ENCODE measurements at regions not wholly inside any gene's neighbourhood (a gene's known extent, or its start where the extent isn't known, plus 50 kb on each side); places are given as distances from the start of the nearest gene placed in this dataset.

DNA sequence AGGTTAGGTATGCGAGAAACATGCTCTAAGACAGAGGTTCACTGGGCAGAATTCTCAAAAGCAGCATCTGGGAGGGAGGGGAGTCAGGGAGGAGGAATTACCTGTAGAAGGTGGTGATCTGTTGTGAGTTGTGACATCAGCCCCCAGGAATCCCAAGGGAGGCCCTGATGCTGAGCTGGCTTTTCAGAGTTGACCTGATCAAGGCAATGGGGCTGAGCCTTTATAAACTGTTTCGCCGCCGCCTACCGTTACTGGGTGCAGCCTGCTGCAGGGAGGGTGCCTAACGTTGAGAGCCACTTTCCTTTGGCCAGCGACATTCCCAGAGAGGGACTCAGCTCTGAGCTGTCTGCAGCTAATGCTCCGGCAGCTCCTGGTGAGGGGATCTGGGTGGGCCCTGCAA is 257.9 kb upstream of the TMEM132C start:
- Histone ChIP-seq H3K79me2 (ENCODE audit: low read depth) (no peaks in the 10 kb centered on the region), H3K4me3 (no peak overlapping the region), H3K9me3 (ENCODE audit: insufficient read depth, low read depth) (no peaks in the 10 kb centered on the region), H2AFZ (no peak overlapping the region), H3F3A (ENCODE audit: insufficient read depth, low read depth) (no peaks in the 10 kb centered on the region), H4K20me1 (ENCODE audit: insufficient read depth) (no peaks in the 10 kb centered on the region), H3K9me2 (ENCODE audit: insufficient read depth) (no peaks in the 10 kb centered on the region), H3K27ac (no peak overlapping the region), H3K4me2 (no peak overlapping the region), H3K27me3 (ENCODE audit: insufficient read depth, low read depth) (peaks cover 27% of the 10 kb centered on the region; the same call in 1 of the 2 replicates), H3K4me1 (replicated peaks; ENCODE audit: insufficient read depth) (no peaks in the 10 kb centered on the region), H3K36me3 (ENCODE audit: low read depth) (no peaks in the 10 kb centered on the region)
- BruUV-seq (replicated peaks), result no TSS peak
- ChIA-PET CTCF (no interaction called here), POLR2A (ENCODE audit: unreplicated experiment) (no interaction called here)
- intact Hi-C loops (cut with micrococcal nuclease; ENCODE audit: unreplicated experiment), result no loop called here
- DNase-seq, result no peak
- TF ChIP-seq, protein P1, sequence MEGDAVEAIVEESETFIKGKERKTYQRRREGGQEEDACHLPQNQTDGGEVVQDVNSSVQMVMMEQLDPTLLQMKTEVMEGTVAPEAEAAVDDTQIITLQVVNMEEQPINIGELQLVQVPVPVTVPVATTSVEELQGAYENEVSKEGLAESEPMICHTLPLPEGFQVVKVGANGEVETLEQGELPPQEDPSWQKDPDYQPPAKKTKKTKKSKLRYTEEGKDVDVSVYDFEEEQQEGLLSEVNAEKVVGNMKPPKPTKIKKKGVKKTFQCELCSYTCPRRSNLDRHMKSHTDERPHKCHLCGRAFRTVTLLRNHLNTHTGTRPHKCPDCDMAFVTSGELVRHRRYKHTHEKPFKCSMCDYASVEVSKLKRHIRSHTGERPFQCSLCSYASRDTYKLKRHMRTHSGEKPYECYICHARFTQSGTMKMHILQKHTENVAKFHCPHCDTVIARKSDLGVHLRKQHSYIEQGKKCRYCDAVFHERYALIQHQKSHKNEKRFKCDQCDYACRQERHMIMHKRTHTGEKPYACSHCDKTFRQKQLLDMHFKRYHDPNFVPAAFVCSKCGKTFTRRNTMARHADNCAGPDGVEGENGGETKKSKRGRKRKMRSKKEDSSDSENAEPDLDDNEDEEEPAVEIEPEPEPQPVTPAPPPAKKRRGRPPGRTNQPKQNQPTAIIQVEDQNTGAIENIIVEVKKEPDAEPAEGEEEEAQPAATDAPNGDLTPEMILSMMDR (conservative IDR thresholded peaks at IDR 0.05), result no peak
- TF ChIP-seq EZH2 (IDR thresholded peaks at IDR 0.05; ENCODE audit: low read depth), result no peak

DNA sequence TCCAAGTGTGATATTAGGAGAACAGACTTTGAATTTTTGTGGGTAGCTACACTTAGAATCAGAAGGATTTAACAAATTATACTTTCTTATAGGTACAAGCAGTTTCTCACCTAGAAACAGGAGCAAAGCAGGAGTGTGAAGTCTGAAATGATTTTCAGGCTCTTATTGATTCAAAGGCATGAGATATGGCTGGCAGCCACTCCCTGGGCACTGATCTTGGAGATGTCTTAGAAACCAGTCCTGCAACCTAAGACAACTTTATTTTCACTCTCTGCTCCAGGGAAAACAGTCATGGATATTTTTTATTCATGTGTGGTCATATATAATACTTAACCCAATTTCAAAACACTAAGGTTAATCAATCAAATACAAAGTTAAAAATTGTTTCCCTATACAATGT is 254.9 kb upstream of the TMEM132C start:
- intact Hi-C loops (cut with micrococcal nuclease; ENCODE audit: unreplicated experiment), result no loop called here
- POLR2A ChIA-PET (ENCODE audit: unreplicated experiment), result no interaction called here
- Histone ChIP-seq H2AFZ (no peak overlapping the region), H3K4me1 (replicated peaks; ENCODE audit: insufficient read depth) (no peaks in the 10 kb centered on the region), H3K36me3 (ENCODE audit: low read depth) (no peaks in the 10 kb centered on the region), H3K27ac (no peak overlapping the region), H3K79me2 (ENCODE audit: low read depth) (no peaks in the 10 kb centered on the region), H4K20me1 (ENCODE audit: insufficient read depth) (no peaks in the 10 kb centered on the region), H3K9me3 (ENCODE audit: insufficient read depth, low read depth) (no peaks in the 10 kb centered on the region), H3K4me2 (no peak overlapping the region), H3K4me3 (no peak overlapping the region), H3K27me3 (ENCODE audit: insufficient read depth, low read depth) (peaks cover 4% of the 10 kb centered on the region; the same call in 1 of the 2 replicates), H3K9me2 (ENCODE audit: insufficient read depth) (no peaks in the 10 kb centered on the region), H3F3A (ENCODE audit: insufficient read depth, low read depth) (no peaks in the 10 kb centered on the region)
- no peak for DNase-seq
- no TSS peak for BruUV-seq (replicated peaks)
- no peak for TF ChIP-seq EZH2 (IDR thresholded peaks at IDR 0.05; ENCODE audit: low read depth)
- TF ChIP-seq, protein P1 (conservative IDR thresholded peaks at IDR 0.05), result no peak
- CTCF ChIA-PET, result no interaction called here

DNA sequence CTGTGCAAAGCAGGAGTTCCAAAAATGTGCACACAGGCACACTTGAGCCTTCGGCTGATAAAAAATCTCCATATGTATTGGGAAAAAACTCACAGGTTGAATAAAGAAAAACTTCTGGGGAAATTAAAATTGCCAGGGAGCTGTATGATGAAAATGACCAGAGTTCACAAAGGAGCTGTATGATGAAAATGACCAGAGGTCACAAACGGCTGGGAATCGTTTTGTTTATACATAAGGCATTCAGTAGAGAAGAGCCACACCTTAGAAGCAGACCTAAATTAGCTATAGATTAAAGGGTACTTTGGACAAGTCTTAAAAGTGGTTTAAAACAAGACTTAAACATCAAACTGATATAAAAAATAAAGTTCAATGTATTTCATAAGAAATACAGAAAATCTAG is 251.7 kb upstream of the TMEM132C start:
- Histone ChIP-seq H3K9me2 (ENCODE audit: insufficient read depth) (no peaks in the 10 kb centered on the region), H3K27me3 (ENCODE audit: insufficient read depth, low read depth) (0 out of 2 replicates have a peak, but pooled peaks cover 6% of the 10 kb centered on the region), H3F3A (ENCODE audit: insufficient read depth, low read depth) (no peaks in the 10 kb centered on the region), H3K4me2 (no peak overlapping the region), H3K4me3 (no peak overlapping the region), H3K27ac (no peak overlapping the region), H3K79me2 (ENCODE audit: low read depth) (no peaks in the 10 kb centered on the region), H3K4me1 (replicated peaks; ENCODE audit: insufficient read depth) (no peaks in the 10 kb centered on the region), H3K9me3 (ENCODE audit: insufficient read depth, low read depth) (no peaks in the 10 kb centered on the region), H4K20me1 (ENCODE audit: insufficient read depth) (no peaks in the 10 kb centered on the region), H3K36me3 (ENCODE audit: low read depth) (no peaks in the 10 kb centered on the region), H2AFZ (no peak overlapping the region)
- TF ChIP-seq, protein P1 (conservative IDR thresholded peaks at IDR 0.05), result no peak
- no peak for TF ChIP-seq EZH2 (IDR thresholded peaks at IDR 0.05; ENCODE audit: low read depth)
- POLR2A ChIA-PET (ENCODE audit: unreplicated experiment), result no interaction called here
- no TSS peak for BruUV-seq (replicated peaks)
- DNase-seq, result no peak
- CTCF ChIA-PET, result no interaction called here
- intact Hi-C loops (cut with micrococcal nuclease; ENCODE audit: unreplicated experiment), result no loop called here
